ENCODE measurements at regions not wholly inside any gene's neighbourhood (a gene's known extent, or its start where the extent isn't known, plus 50 kb on each side); places are given as distances from the start of the nearest gene placed in this dataset.

GRCh38 chr1:30248774-30249173 lies 474.6 kb downstream of the MATN1 start (continued):
- no peak for TF ChIP-seq ELF4 (CRISPR knock-in tag; IDR thresholded peaks at IDR 0.05; ENCODE audit: borderline replicate concordance)
- no peak for TF ChIP-seq RARA (CRISPR knock-in tag; IDR thresholded peaks at IDR 0.05)

DNA sequence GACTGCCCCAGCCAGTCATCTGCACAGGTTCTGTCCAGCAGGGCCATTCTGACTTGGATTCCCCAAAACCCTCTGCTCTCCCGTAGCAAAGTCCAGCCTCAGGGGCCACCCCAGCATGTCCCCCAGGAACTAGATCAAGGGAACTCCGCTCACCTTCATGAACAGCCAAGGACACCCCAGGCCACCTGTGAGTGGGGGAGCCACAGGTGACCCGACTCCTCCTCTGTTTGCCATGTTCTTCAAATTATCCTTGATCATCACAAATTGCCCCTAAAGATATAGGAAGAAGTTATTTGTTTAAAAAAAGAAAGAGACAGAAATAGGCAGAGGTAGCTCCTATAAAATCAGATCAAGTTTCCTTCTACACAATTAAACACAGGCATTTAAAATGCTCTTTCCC lies 475.0 kb downstream of the MATN1 start:
- ChIA-PET CTCF (ENCODE audit: low intra/inter-chr PET ratio, low total read pairs) (no interaction called here), POLR2A (no interaction called here)
- ATAC-seq (no peak), DNase-seq (ENCODE audit: low spot score) (no peak), FAIRE-seq (no peak)
- H3K4me1 ChIP-seq (ENCODE audit: insufficient read depth, low read length) = no peaks in the 10 kb centered on the region
- no peak overlapping the region for H2AFZ ChIP-seq (ENCODE audit: low read length)
- WGBS (ENCODE audit: low lambda C conversion rate) = 5% methylated on average over 3 of the region's 3 CpGs
- H3K27me3 ChIP-seq (ENCODE audit: control insufficient read depth in 1 of 2, insufficient read depth in 2 of 2, low read length in 2 of 2) = peaks cover 0 to 12% of the 10 kb centered on the region in 2 experiments; a peak in 3 of 5 replicates
- in situ Hi-C loops (cut with HindIII; ENCODE audit: extremely low pct_ligation_motif_present, low pct_unique_long_range_greater_than_20kb) (no loop called here), intact Hi-C loops (cut with micrococcal nuclease; ENCODE audit: unreplicated experiment) (no loop called here)
- H3K27ac ChIP-seq (ENCODE audit: extremely low read length, insufficient read depth, low read length) = no peak overlapping the region
- H3K9me3 ChIP-seq (ENCODE audit: low read length) = no peaks in the 10 kb centered on the region
- no TSS peak for BruUV-seq (replicated peaks)
- H3K9ac ChIP-seq (ENCODE audit: insufficient read depth, low read depth, low read length) = no peak overlapping the region
- no peaks in the 10 kb centered on the region for H3K36me3 ChIP-seq (replicated peaks in 1 of 2; ENCODE audit: control insufficient read depth in 1 of 2, insufficient read depth in 2 of 2, low read length in 2 of 2)
- no peaks in the 10 kb centered on the region for H3K79me2 ChIP-seq (ENCODE audit: insufficient read depth, low read length)
- no peaks in the 10 kb centered on the region for H4K20me1 ChIP-seq (ENCODE audit: insufficient read depth, low read length)
- no peak overlapping the region for H3K4me2 ChIP-seq (ENCODE audit: low read depth, low read length)
- H3K4me3 ChIP-seq (replicated peaks in 1 of 3; ENCODE audit: insufficient read depth in 1 of 3, low read depth in 2 of 3, low read length in 3 of 3) = no peak overlapping the region
- TF ChIP-seq U2AF1 (optimal IDR thresholded peaks at IDR 0.05; ENCODE audit: low read depth, low read length) = no peak
- no peak for TF ChIP-seq HNF1A (IDR thresholded peaks at IDR 0.05; ENCODE audit: low read depth)
- no peak for TF ChIP-seq HNF1A (CRISPR knock-in tag; IDR thresholded peaks at IDR 0.05; ENCODE audit: borderline replicate concordance)
- TF ChIP-seq ZNF160 (CRISPR knock-in tag; IDR thresholded peaks at IDR 0.05) = no peak
- no peak for TF ChIP-seq ZNF296 (CRISPR knock-in tag; conservative IDR thresholded peaks at IDR 0.05)
- TF ChIP-seq, protein P1, sequence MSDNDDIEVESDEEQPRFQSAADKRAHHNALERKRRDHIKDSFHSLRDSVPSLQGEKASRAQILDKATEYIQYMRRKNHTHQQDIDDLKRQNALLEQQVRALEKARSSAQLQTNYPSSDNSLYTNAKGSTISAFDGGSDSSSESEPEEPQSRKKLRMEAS (IDR thresholded peaks at IDR 0.05) = no peak
- TF ChIP-seq THYN1 (CRISPR knock-in tag; IDR thresholded peaks at IDR 0.05; ENCODE audit: borderline replicate concordance, low read depth) = no peak
- no peak for TF ChIP-seq ATF7-NPFF (CRISPR knock-in tag; IDR thresholded peaks at IDR 0.05; ENCODE audit: low read depth)
- TF ChIP-seq HOXA9 (CRISPR knock-in tag; IDR thresholded peaks at IDR 0.05; ENCODE audit: borderline replicate concordance) = no peak
- no peak for TF ChIP-seq SP1 (IDR thresholded peaks at IDR 0.05)
- no peak for TF ChIP-seq SP1 (CRISPR knock-in tag; IDR thresholded peaks at IDR 0.05)
- TF ChIP-seq RNF219 (CRISPR knock-in tag; IDR thresholded peaks at IDR 0.05) = no peak
- no peak for TF ChIP-seq YEATS2 (CRISPR knock-in tag; IDR thresholded peaks at IDR 0.05; ENCODE audit: borderline replicate concordance)
